B cell (primary cell): ENCODE measurements at regions not wholly inside any gene's neighbourhood (a gene's known extent, or its start where the extent isn't known, plus 50 kb on each side); places are given as distances from the start of the nearest gene placed in this dataset.

Experiments used
- ATAC-seq: fragments of 200-7000 bp; cut with Tn5 transposase; one replicate; pipeline ENCODE4 v1.10.0; 2021; ENCODE audit warnings: low read depth, mild to moderate bottlenecking, moderate number of reproducible peaks, moderate library complexity
- CTCF ChIA-PET: fragments of 350-600 bp; sonication (Branson Sonifier 250); formaldehyde crosslinking; loops from one replicate; lab custom pipeline; 2021; ENCODE audit warnings: antibody characterized with exemption, inconsistent platforms; lab: Charles Lee
- POLR2A ChIA-PET: fragments of 350-600 bp; sonication (Branson Sonifier 250); formaldehyde crosslinking; loops from one replicate; lab custom pipeline; 2021; ENCODE audit warnings: antibody characterized with exemption; lab: Charles Lee
- DNase-seq: peaks from one replicate; pipeline ENCODE4 v3.0.0; 2013
- H2AFZ ChIP-seq: 2 replicates; pipeline ENCODE4 v1.6.1; 2012; ENCODE audit warnings: mild to moderate bottlenecking, low read depth, low read length; ENCODE audit not compliant: insufficient read depth, poor library complexity, severe bottlenecking
- H3K27ac ChIP-seq, 2 donors: 1 replicate in 1 of 2; 2 replicates in 1 of 2; pipeline ENCODE4 v1.5.1; 2012 to 2013; ENCODE audit warnings: low read length in 2 of 2, mild to moderate bottlenecking in 2 of 2, moderate library complexity in 1 of 2
- H3K27me3 ChIP-seq, 4 experiments: fragments of 200-600 bp in 1 of 4; sonication (generic) in 1 of 4; replicated peaks in 1 of 4; 1 replicate in 2 of 4; 2 replicates in 2 of 4; pipeline versions ENCODE4 v1.6.1 to v1.7.0; 2013 to 2016; ENCODE audit warnings: low read length in 3 of 4, mild to moderate bottlenecking in 2 of 4, mixed read lengths in 1 of 4, moderate library complexity in 1 of 4; ENCODE audit not compliant: insufficient read depth in 4 of 4, control insufficient read depth in 3 of 4; ENCODE audit errors: control extremely low read depth in 1 of 4
- H3K36me3 ChIP-seq, 2 experiments: replicated peaks in 1 of 2; 1 replicate in 1 of 2; 2 replicates in 1 of 2; pipeline versions ENCODE4 v1.6.1 to v1.7.1; 2013; ENCODE audit warnings: low read length in 1 of 2; ENCODE audit not compliant: insufficient read depth in 2 of 2, control insufficient read depth in 1 of 2; ENCODE audit errors: control extremely low read depth in 1 of 2, extremely low read depth in 1 of 2
- H3K4me1 ChIP-seq, 2 donors: fragments of 200-600 bp in 1 of 2; sonication (generic) in 1 of 2; 1 replicate in 1 of 2; 2 replicates in 1 of 2; pipeline versions ENCODE4 v1.5.1 to v1.6.1; 2013 to 2017; ENCODE audit warnings: low read length in 2 of 2; ENCODE audit not compliant: control insufficient read depth in 2 of 2, insufficient read depth in 2 of 2
- H3K4me2 ChIP-seq: replicated peaks from 2 replicates; pipeline ENCODE3; 2012; ENCODE audit warnings: mild to moderate bottlenecking, low read depth, low read length; ENCODE audit not compliant: poor library complexity, severe bottlenecking
- H3K4me3 ChIP-seq, 5 experiments: fragments of 200-600 bp in 1 of 5; sonication (generic) in 1 of 5; 1 replicate in 3 of 5; 2 replicates in 2 of 5; pipeline versions ENCODE4 v1.5.1 to v1.7.0; 2011 to 2016; ENCODE audit warnings: low read length in 4 of 5, mild to moderate bottlenecking in 4 of 5, low read depth in 2 of 5, control low read depth in 1 of 5, moderate library complexity in 1 of 5; ENCODE audit not compliant: insufficient read depth in 1 of 5; ENCODE audit errors: control extremely low read depth in 1 of 5, extremely low read depth in 1 of 5
- H3K79me2 ChIP-seq: fragments of 200-600 bp; sonication (generic); one replicate; pipeline ENCODE4 v1.6.0; 2016; ENCODE audit warnings: low read length; ENCODE audit not compliant: control insufficient read depth, insufficient read depth
- H3K9ac ChIP-seq: fragments of 200-600 bp; sonication (generic); 2 replicates; pipeline ENCODE4 v1.6.1; 2017; ENCODE audit warnings: mild to moderate bottlenecking, low read length, moderate library complexity
- H3K9me3 ChIP-seq, 3 donors: one replicate each; pipeline versions ENCODE4 v1.6.1 to v1.7.1; 2013; ENCODE audit warnings: low read length in 2 of 3; ENCODE audit not compliant: control insufficient read depth in 2 of 3, insufficient read depth in 1 of 3; ENCODE audit errors: control extremely low read depth in 1 of 3
- H4K20me1 ChIP-seq: 2 replicates; pipeline ENCODE4 v1.6.0; 2012; ENCODE audit warnings: mild to moderate bottlenecking, low read length; ENCODE audit not compliant: insufficient read depth, control insufficient read depth, poor library complexity, severe bottlenecking
- H3K27ac Mint-ChIP-seq: one replicate; pipeline ENCODE4 v1.8.0; 2021; ENCODE audit warnings: mixed read lengths
- H3K27me3 Mint-ChIP-seq: one replicate; pipeline ENCODE4 v1.8.0; 2021; ENCODE audit warnings: mixed read lengths
- H3K4me1 Mint-ChIP-seq: one replicate; pipeline ENCODE4 v1.8.0; 2021; ENCODE audit warnings: mixed read lengths
- H3K4me3 Mint-ChIP-seq: one replicate; pipeline ENCODE4 v1.8.0; 2021; ENCODE audit warnings: mixed read lengths
- H3K9me3 Mint-ChIP-seq: one replicate; pipeline ENCODE4 v1.8.0; 2022; ENCODE audit warnings: mixed read lengths; ENCODE audit not compliant: insufficient read depth
- EZH2 ChIP-seq: IDR thresholded peaks from 2 replicates; pipeline ENCODE4 v1.6.1; 2012; ENCODE audit warnings: borderline replicate concordance, low read depth, mild to moderate bottlenecking, moderate library complexity, low read length; ENCODE audit not compliant: insufficient read depth, poor library complexity, severe bottlenecking
- WGBS: methylation state at CpG from one replicate; pipeline ENCODE4 v1.1.5; 2013; ENCODE audit warnings: missing lambda C conversion rate; ENCODE audit not compliant: insufficient coverage; 5-methylcytosine and 5-hydroxymethylcytosine counted together
- intact Hi-C: fragments of 100-400 bp; cut with micrococcal nuclease; formaldehyde crosslinking; loops from one replicate; pipeline ENCODE4 v1.10.0; 2022
- TF ChIP-seq, protein P1 (sequence below): fragments of 200-600 bp; IDR thresholded peaks from one replicate; pipeline ENCODE4 v1.8.0; 2022; ENCODE audit warnings: antibody characterized with exemption, mild to moderate bottlenecking

DNA sequence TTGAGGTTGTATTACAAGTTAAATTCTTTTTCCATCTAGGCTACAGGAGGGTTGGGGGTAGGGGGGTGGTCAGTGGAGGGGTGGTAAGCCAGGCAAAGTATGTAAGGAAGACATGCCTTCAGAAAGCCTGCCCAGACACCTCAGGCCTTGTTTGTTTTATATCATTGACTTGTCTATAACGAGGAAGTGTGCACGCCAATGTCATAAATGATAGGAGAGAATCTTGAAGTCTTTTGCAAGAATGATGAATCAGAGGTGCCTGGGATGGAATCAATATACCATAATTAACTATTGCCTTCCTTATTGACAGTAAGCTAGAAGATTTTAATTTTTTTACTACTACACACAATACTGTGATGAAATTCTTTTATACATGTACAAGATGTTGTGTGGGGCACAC is 90.7 kb downstream of the SEC61B start:
- no peak overlapping the region for H3K4me3 Mint-ChIP-seq
- POLR2A ChIA-PET: no interaction called here

DNA sequence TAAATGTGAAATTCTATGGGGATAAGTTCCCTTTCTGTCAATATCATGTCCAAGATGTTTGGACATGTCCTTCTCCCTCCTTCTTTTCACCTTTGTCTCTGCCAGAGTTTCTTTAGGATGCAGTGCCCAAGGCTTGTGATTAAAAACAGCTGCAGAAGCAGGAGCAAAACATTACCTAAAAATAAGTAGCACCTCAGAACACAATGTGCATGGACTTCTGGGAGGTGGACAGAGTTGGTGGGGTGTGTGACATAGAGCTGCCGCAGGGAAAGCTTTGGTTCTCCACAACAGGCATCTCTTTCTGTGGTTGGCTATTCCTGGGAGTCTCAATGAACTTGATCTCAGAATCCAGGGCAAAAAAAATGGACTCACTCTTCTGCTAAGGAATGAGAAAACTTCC is 97.0 kb downstream of the SEC61B start:
- intact Hi-C loops: no loop called here
- Histone ChIP-seq H3K9ac (no peak overlapping the region), H3K4me2 (no peak overlapping the region), H3K4me3 (no peak overlapping the region), H3K27ac (no peak overlapping the region), H3K79me2 (no peaks in the 10 kb centered on the region), H4K20me1 (no peaks in the 10 kb centered on the region), H3K36me3 (no peaks in the 10 kb centered on the region), H3K9me3 (no peaks in the 10 kb centered on the region), H3K27me3 (peaks cover 0 to 16% (median 5%) of the 10 kb centered on the region in 4 experiments), H3K4me1 (no peaks in the 10 kb centered on the region), H2AFZ (no peak overlapping the region)
- POLR2A ChIA-PET: interaction anchor here (0.6 kb wide), 1 partner anchor 10 kb away, joined by 7 read pairs; no protein-coding TSS in a partner anchor
- Mint-ChIP-seq H3K27ac (no peak overlapping the region), H3K4me1 (no peaks in the 10 kb centered on the region), H3K4me3 (no peak overlapping the region), H3K9me3 (no peaks in the 10 kb centered on the region), H3K27me3 (peaks cover 41% of the 10 kb centered on the region)
- CTCF ChIA-PET: interaction anchor here (1.0 to 1.3 kb wide), 2 partner anchors 9 to 13 kb away, joined by 3 read pairs; no protein-coding TSS in a partner anchor
- TF ChIP-seq EZH2: no peak
- TF ChIP-seq, protein P1, sequence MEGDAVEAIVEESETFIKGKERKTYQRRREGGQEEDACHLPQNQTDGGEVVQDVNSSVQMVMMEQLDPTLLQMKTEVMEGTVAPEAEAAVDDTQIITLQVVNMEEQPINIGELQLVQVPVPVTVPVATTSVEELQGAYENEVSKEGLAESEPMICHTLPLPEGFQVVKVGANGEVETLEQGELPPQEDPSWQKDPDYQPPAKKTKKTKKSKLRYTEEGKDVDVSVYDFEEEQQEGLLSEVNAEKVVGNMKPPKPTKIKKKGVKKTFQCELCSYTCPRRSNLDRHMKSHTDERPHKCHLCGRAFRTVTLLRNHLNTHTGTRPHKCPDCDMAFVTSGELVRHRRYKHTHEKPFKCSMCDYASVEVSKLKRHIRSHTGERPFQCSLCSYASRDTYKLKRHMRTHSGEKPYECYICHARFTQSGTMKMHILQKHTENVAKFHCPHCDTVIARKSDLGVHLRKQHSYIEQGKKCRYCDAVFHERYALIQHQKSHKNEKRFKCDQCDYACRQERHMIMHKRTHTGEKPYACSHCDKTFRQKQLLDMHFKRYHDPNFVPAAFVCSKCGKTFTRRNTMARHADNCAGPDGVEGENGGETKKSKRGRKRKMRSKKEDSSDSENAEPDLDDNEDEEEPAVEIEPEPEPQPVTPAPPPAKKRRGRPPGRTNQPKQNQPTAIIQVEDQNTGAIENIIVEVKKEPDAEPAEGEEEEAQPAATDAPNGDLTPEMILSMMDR: no peak
- no CpG with 5 or more reads among the region's 1 CpG for WGBS
- ATAC-seq (no peak), DNase-seq (no peak)

More for the DNA sequence above, 90.7 kb downstream of the SEC61B start:
- intact Hi-C loops: no loop called here
- Histone ChIP-seq H3K4me2 (no peak overlapping the region), H3K9me3 (no peaks in the 10 kb centered on the region), H3K36me3 (no peaks in the 10 kb centered on the region), H3K79me2 (no peaks in the 10 kb centered on the region), H3K9ac (no peak overlapping the region), H2AFZ (no peak overlapping the region), H3K4me1 (no peaks in the 10 kb centered on the region), H4K20me1 (no peaks in the 10 kb centered on the region), H3K27me3 (peaks cover 0 to 3% (median 1%) of the 10 kb centered on the region in 4 experiments), H3K27ac (no peak overlapping the region), H3K4me3 (no peak overlapping the region)
- TF ChIP-seq EZH2: no peak
- TF ChIP-seq, protein P1: no peak
- DNase-seq (no peak), ATAC-seq (no peak)
- Mint-ChIP-seq H3K27me3 (peaks cover 21% of the 10 kb centered on the region), H3K27ac (no peak overlapping the region), H3K9me3 (no peaks in the 10 kb centered on the region), H3K4me1 (no peaks in the 10 kb centered on the region)
- CTCF ChIA-PET: no interaction called here
- no CpG with 5 or more reads among the region's 2 CpGs for WGBS
